T1000 (cell line): ENCODE measurements at regions not wholly inside any gene's neighbourhood (a gene's known extent, or its start where the extent isn't known, plus 50 kb on each side); places are given as distances from the start of the nearest gene placed in this dataset.
"Not testable (repeated sequence)": the region's sequence is repeated elsewhere in the genome, so short reads cannot be mapped to it uniquely, and the experiment has no call there.

Experiments
- DNase-seq: peaks from one replicate; lab custom pipeline; 2025; ENCODE audit warnings: mixed read lengths; lab: John Stamatoyannopoulos, UW

- not testable (repeated sequence) for DNase-seq
Measured at GRCh38 chr2:179385756-179386155, 121.1 kb upstream of the SESTD1 start.

- DNase-seq: no peak
Measured at GRCh38 chr2:179383975-179384374, 119.3 kb upstream of the SESTD1 start.

- no peak for DNase-seq
Measured at GRCh38 chr2:179377296-179377695, 112.7 kb upstream of the SESTD1 start.

GRCh38 chr2:179376881-179377280 is 112.2 kb upstream of the SESTD1 start:
- no peak for DNase-seq

- DNase-seq: no peak
Measured at GRCh38 chr2:179373816-179374215, 109.2 kb upstream of the SESTD1 start.

- DNase-seq: not testable (repeated sequence)
Measured at GRCh38 chr2:179365561-179365960, 100.9 kb upstream of the SESTD1 start.

- no peak for DNase-seq
Measured at GRCh38 chr2:179355881-179356280, 91.2 kb upstream of the SESTD1 start.

GRCh38 chr2:179354739-179355537 is 90.3 kb upstream of the SESTD1 start:
- no peak for DNase-seq

- no peak for DNase-seq
Measured at GRCh38 chr2:179354296-179354695, 89.7 kb upstream of the SESTD1 start.

- no peak for DNase-seq
Measured at GRCh38 chr2:179352181-179352580, 87.5 kb upstream of the SESTD1 start.

- DNase-seq: no peak
Measured at GRCh38 chr2:179351057-179351456, 86.4 kb upstream of the SESTD1 start.

- DNase-seq: no peak
Measured at GRCh38 chr2:179349670-179350303, 85.2 kb upstream of the SESTD1 start.

GRCh38 chr2:179348906-179349305 is 84.3 kb upstream of the SESTD1 start:
- no peak for DNase-seq

- DNase-seq: no peak
Measured at GRCh38 chr2:179344970-179345369, 80.3 kb upstream of the SESTD1 start.

GRCh38 chr2:179344280-179344964 is 79.8 kb upstream of the SESTD1 start:
- no peak for DNase-seq

GRCh38 chr2:179343945-179344279 is 79.3 kb upstream of the SESTD1 start:
- DNase-seq: no peak

GRCh38 chr2:179341152-179341866 is 76.7 kb upstream of the SESTD1 start:
- no peak for DNase-seq

GRCh38 chr2:179340678-179341077 is 76.0 kb upstream of the SESTD1 start:
- no peak for DNase-seq

GRCh38 chr2:179338681-179339080 is 74.0 kb upstream of the SESTD1 start:
- DNase-seq: no peak

GRCh38 chr2:179336782-179337534 is 72.3 kb upstream of the SESTD1 start:
- DNase-seq: peak; percentile 43

GRCh38 chr2:179335732-179336131 is 71.1 kb upstream of the SESTD1 start:
- DNase-seq: no peak

GRCh38 chr2:179332903-179333302 is 68.3 kb upstream of the SESTD1 start:
- DNase-seq: no peak
